ENCODE measurements at regions not wholly inside any gene's neighbourhood (a gene's known extent, or its start where the extent isn't known, plus 50 kb on each side); places are given as distances from the start of the nearest gene placed in this dataset.

GRCh38 chr10:22150842-22151241 lies 67.0 kb downstream of the EBLN1 start:
- Histone ChIP-seq H3K9me3 (ENCODE audit: control insufficient read depth in 4 of 4, low read length in 3 of 4) (peaks cover 0 to 4% (median 0%) of the 10 kb centered on the region in 4 donors), H3K27me3 (ENCODE audit: control insufficient read depth in 4 of 4, insufficient read depth in 4 of 4, low read length in 3 of 4) (no peaks in the 10 kb centered on the region), H3K9ac (ENCODE audit: low read depth in 1 of 2, low read length in 2 of 2) (no peak overlapping the region), H3K4me3 (ENCODE audit: low read depth in 1 of 3, low read length in 3 of 3) (no peak overlapping the region), H3K4me1 (ENCODE audit: control insufficient read depth in 4 of 4, insufficient read depth in 4 of 4, low read length in 3 of 4) (no peaks in the 10 kb centered on the region), H3K36me3 (ENCODE audit: control insufficient read depth in 4 of 4, insufficient read depth in 3 of 4, low read depth in 1 of 4, low read length in 3 of 4) (no peaks in the 10 kb centered on the region), H3K27ac (ENCODE audit: low read depth in 1 of 2, low read length in 2 of 2) (no peak overlapping the region)
- TF ChIP-seq ZBTB33 (IDR thresholded peaks at IDR 0.05) (no peak), EGR1 (IDR thresholded peaks at IDR 0.05; ENCODE audit: low read depth in 2 of 2) (no peak), REST (IDR thresholded peaks at IDR 0.05) (no peak), FOXA2 (IDR thresholded peaks at IDR 0.05) (no peak), NR2F2 (IDR thresholded peaks at IDR 0.05) (no peak), SP1 (IDR thresholded peaks at IDR 0.05) (no peak)
- no peak for DNase-seq (ENCODE audit: low spot score)
- WGBS, result 87% methylated on average over 1 of the region's 1 CpG

GRCh38 chr10:22148961-22149360 lies 68.9 kb downstream of the EBLN1 start:
- no peak for DNase-seq (ENCODE audit: low spot score)
- Histone ChIP-seq H3K9me3 (ENCODE audit: control insufficient read depth in 4 of 4, low read length in 3 of 4) (peaks cover 0 to 4% (median 0%) of the 10 kb centered on the region in 4 donors), H3K4me3 (ENCODE audit: low read depth in 1 of 3, low read length in 3 of 3) (no peak overlapping the region), H3K9ac (ENCODE audit: low read depth in 1 of 2, low read length in 2 of 2) (no peak overlapping the region), H3K4me1 (ENCODE audit: control insufficient read depth in 4 of 4, insufficient read depth in 4 of 4, low read length in 3 of 4) (no peaks in the 10 kb centered on the region), H3K27me3 (ENCODE audit: control insufficient read depth in 4 of 4, insufficient read depth in 4 of 4, low read length in 3 of 4) (no peaks in the 10 kb centered on the region), H3K27ac (ENCODE audit: low read depth in 1 of 2, low read length in 2 of 2) (no peak overlapping the region), H3K36me3 (ENCODE audit: control insufficient read depth in 4 of 4, insufficient read depth in 3 of 4, low read depth in 1 of 4, low read length in 3 of 4) (no peaks in the 10 kb centered on the region)
- TF ChIP-seq TAF1 (conservative IDR thresholded peaks at IDR 0.05), result no peak
- TF ChIP-seq, protein P1, sequence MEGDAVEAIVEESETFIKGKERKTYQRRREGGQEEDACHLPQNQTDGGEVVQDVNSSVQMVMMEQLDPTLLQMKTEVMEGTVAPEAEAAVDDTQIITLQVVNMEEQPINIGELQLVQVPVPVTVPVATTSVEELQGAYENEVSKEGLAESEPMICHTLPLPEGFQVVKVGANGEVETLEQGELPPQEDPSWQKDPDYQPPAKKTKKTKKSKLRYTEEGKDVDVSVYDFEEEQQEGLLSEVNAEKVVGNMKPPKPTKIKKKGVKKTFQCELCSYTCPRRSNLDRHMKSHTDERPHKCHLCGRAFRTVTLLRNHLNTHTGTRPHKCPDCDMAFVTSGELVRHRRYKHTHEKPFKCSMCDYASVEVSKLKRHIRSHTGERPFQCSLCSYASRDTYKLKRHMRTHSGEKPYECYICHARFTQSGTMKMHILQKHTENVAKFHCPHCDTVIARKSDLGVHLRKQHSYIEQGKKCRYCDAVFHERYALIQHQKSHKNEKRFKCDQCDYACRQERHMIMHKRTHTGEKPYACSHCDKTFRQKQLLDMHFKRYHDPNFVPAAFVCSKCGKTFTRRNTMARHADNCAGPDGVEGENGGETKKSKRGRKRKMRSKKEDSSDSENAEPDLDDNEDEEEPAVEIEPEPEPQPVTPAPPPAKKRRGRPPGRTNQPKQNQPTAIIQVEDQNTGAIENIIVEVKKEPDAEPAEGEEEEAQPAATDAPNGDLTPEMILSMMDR (IDR thresholded peaks at IDR 0.05; ENCODE audit: low read depth, low read length, missing input control), result no peak
- no peak for TF ChIP-seq HNF4A (conservative IDR thresholded peaks at IDR 0.05)
- no peak for TF ChIP-seq ZBTB33 (IDR thresholded peaks at IDR 0.05)
- TF ChIP-seq, protein P2, sequence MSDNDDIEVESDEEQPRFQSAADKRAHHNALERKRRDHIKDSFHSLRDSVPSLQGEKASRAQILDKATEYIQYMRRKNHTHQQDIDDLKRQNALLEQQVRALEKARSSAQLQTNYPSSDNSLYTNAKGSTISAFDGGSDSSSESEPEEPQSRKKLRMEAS (IDR thresholded peaks at IDR 0.05), result no peak
- TF ChIP-seq JUND (IDR thresholded peaks at IDR 0.05), result no peak
- no peak for TF ChIP-seq RAD21 (IDR thresholded peaks at IDR 0.05)
- no peak for TF ChIP-seq GABPA (IDR thresholded peaks at IDR 0.05 in 1 of 2, conservative IDR thresholded peaks at IDR 0.05 in 1 of 2)
- TF ChIP-seq EGR1 (IDR thresholded peaks at IDR 0.05; ENCODE audit: low read depth in 2 of 2), result no peak
- TF ChIP-seq FOXA2 (IDR thresholded peaks at IDR 0.05), result no peak
- TF ChIP-seq REST (IDR thresholded peaks at IDR 0.05), result no peak
- TF ChIP-seq ATF3 (IDR thresholded peaks at IDR 0.05), result no peak
- no peak for TF ChIP-seq NR2F2 (IDR thresholded peaks at IDR 0.05)
- no peak for TF ChIP-seq SP1 (IDR thresholded peaks at IDR 0.05)
- TF ChIP-seq HNF4G (IDR thresholded peaks at IDR 0.05), result no peak
